ENCODE measurements at regions not wholly inside any gene's neighbourhood (a gene's known extent, or its start where the extent isn't known, plus 50 kb on each side); places are given as distances from the start of the nearest gene placed in this dataset.

DNA sequence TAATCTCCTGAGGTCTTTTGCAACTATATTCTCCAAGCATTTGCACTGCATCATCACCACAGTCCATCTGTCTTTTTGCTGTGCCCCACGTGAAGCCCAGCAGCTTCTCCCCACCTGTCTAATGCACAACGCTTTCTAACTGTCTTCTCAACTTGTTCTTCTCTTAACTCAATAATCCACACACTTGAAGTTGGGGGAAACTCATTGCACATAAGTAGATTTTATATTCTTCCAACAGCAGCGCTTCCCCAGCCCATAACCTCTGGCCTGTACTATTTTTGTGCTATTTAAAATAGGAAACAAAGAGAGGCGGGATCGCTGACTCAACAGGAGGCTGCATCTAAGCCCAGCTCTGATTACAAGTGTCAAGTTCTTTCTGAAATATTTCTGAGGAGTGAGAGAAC is 226.7 kb downstream of the GXYLT1 start:
- POLR2A ChIA-PET = no interaction called here
- DNase-seq (no peak), ATAC-seq (no peak)
- Mint-ChIP-seq H3K4me1 (no peaks in the 10 kb centered on the region), H3K9me3 (no peaks in the 10 kb centered on the region), H3K4me3 (no peak overlapping the region), H3K27me3 (peaks cover 4 to 21% (median 13%) of the 10 kb centered on the region in 5 donors), H3K27ac (no peak overlapping the region), H3K36me3 (no peaks in the 10 kb centered on the region)

DNA sequence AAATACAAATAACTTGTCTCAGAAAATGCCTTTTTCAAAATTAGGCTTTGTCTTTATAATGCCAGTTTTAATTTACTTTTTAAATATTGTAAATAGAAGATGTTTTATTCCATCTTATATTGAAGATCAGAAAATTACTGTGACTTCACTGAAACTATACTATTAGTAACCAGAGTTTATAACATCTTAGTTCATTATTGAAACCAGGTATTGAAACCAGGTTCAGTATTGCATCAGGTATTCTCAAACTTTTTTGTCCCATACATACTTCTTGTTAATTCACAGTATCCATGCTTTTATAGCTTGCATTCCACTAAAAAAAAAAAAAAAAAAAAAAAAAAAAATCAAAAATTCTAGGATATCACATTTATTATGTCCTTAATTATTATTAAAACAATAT is 227.5 kb downstream of the GXYLT1 start:
- POLR2A ChIA-PET = no interaction called here
- no peak for DNase-seq
- no peak overlapping the region for H3K4me3 Mint-ChIP-seq
- no peaks in the 10 kb centered on the region for H3K9me3 Mint-ChIP-seq
- no peak for ATAC-seq
- H3K27ac Mint-ChIP-seq = no peak overlapping the region
- H3K4me1 Mint-ChIP-seq = no peaks in the 10 kb centered on the region
- peaks cover 3 to 17% (median 13%) of the 10 kb centered on the region in 5 donors for H3K27me3 Mint-ChIP-seq
- H3K36me3 Mint-ChIP-seq = no peaks in the 10 kb centered on the region

DNA sequence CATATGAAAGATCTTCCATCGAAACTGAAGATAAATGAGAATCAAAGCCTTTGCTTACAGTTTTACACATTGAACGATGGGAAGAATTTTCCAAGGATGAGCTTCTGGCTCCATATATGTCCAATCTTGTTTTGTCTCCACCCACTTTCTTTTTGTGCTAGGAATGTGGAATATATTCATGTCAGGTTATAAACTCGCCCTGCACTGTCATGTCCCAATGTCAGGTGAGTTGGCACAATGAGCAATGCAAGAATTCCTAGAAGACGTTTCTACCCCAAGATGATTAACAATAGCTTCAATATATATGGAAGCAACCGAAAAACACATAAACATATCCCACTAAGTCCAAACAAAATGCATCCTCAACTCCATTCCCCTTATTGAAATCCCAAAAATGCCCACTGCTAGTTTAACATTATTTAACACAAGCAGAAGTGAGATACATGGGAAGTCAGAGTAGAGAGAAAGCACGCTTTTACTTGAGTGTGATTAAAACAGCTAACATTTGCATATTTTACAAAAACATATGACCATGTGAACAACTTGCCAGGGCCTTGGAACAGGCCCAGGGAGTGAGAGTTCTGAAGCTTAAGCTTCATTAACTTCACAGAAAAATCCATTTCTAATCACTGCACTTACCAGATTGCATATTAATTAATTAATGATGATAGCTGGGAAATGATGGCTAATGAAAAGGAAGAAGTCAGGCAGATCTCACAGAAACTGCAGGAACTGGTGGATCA is 233.9 kb downstream of the GXYLT1 start:
- DNase-seq (no peak), ATAC-seq (no peak)
- Mint-ChIP-seq H3K9me3 (no peaks in the 10 kb centered on the region), H3K4me1 (no peaks in the 10 kb centered on the region), H3K27me3 (peaks cover 0 to 17% (median 5%) of the 10 kb centered on the region in 5 donors), H3K4me3 (no peak overlapping the region), H3K27ac (no peak overlapping the region), H3K36me3 (no peaks in the 10 kb centered on the region)
- POLR2A ChIA-PET = no interaction called here

DNA sequence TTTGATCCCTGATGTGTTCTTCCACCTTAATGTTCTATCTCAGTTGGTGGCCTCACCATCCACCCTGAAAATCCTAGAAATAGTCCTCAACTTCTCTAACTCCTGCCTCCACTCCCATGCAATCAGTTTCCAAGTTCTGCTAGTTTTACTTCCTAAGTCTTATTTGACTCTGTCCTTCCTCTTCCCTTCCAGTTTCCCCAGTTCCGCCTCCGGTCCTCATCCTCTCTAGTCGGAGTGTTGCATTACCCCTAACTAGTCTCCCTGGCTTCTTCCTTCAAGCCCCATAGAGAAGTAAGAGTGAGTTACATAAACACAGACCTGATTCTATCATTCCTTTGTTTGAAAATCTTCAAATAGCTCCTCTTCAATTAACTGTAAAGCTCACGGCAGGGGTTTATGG is 236.5 kb downstream of the GXYLT1 start:
- no peak overlapping the region for H3K4me3 Mint-ChIP-seq

DNA sequence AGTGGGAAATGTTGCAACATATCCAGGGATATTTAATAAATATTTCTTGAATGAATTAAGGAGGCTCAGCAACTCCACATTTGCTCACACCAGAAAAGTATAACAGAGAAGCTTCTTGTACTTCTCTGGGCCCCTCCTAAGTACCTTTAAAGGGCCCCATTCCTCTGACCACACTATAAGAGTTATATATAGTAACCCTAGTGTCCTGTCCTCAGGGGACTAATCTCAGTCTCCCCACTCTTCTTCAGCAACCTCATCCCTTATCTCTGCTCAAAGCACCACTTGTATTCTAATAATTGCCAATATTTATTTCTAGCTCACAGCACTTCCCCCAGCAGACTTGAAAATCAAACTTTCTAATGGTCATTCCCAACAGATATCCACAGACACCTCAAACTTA is 237.1 kb downstream of the GXYLT1 start:
- H3K36me3 Mint-ChIP-seq = no peaks in the 10 kb centered on the region
- no peak overlapping the region for H3K27ac Mint-ChIP-seq
- POLR2A ChIA-PET = no interaction called here
- H3K4me1 Mint-ChIP-seq = no peaks in the 10 kb centered on the region
- no peak for ATAC-seq
- no peaks in the 10 kb centered on the region for H3K9me3 Mint-ChIP-seq
- H3K4me3 Mint-ChIP-seq = no peak overlapping the region
- peaks cover 0 to 11% (median 0%) of the 10 kb centered on the region in 5 donors for H3K27me3 Mint-ChIP-seq
- DNase-seq = no peak

More for the DNA sequence above, 236.5 kb downstream of the GXYLT1 start:
- Mint-ChIP-seq H3K4me1 (no peaks in the 10 kb centered on the region), H3K27ac (no peak overlapping the region), H3K9me3 (no peaks in the 10 kb centered on the region), H3K36me3 (no peaks in the 10 kb centered on the region), H3K27me3 (peaks cover 0 to 11% (median under 1%) of the 10 kb centered on the region in 5 donors)
- POLR2A ChIA-PET = no interaction called here
- no peak for ATAC-seq
- DNase-seq = no peak

DNA sequence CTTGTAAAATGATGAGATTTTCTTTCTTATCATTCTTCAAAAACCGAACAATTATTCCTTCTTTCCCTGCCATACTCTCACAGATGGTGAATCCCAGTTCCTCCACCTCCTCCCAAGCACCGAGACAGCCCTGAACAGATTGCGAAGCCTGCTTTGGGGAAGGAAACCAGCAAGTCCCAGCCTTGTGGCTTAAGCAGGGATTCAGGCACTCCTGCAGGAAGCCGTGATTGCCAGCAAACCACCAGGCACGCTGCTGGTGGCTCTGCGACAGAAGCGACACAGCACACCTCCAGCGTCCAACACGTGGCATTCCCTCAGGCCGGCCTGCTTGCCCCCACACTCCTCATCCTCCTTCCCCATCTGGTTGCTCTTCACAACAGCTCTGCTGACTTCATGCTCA is 237.7 kb downstream of the GXYLT1 start:
- POLR2A ChIA-PET = no interaction called here
- H3K36me3 Mint-ChIP-seq = no peaks in the 10 kb centered on the region
- H3K9me3 Mint-ChIP-seq = no peaks in the 10 kb centered on the region
- H3K4me1 Mint-ChIP-seq = no peaks in the 10 kb centered on the region
- ATAC-seq (no peak), DNase-seq (no peak)
- no peak overlapping the region for H3K27ac Mint-ChIP-seq
- no peak overlapping the region for H3K4me3 Mint-ChIP-seq
- H3K27me3 Mint-ChIP-seq = peaks cover 0 to 11% (median 0%) of the 10 kb centered on the region in 5 donors

DNA sequence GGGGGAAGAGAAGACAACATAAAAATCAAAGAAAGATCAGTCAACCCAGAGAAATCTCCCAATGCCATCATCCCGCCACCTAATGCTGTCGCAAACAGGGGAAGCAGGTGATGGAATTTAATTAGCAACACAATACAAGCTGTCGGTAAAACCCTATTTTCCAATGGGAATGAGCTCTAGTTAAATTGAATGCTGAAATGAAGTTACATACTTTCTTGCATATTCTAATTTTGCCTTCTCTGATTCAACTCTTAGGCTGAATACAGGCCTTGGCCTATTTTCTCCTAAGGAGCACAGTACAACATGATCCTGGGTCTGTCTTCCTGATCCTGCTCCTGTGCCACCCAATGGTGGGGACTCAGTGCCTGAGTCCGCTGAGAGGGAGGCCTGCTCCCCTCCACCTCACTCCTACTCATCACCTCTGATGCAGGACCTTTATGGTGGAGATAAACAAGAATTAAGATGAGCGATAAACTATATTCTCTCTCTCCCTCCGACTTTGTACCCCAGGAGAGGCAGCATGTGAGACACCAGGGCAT is 238.8 kb downstream of the GXYLT1 start:
- POLR2A ChIA-PET = no interaction called here
- Mint-ChIP-seq H3K27ac (no peak overlapping the region), H3K36me3 (no peaks in the 10 kb centered on the region), H3K4me1 (no peaks in the 10 kb centered on the region), H3K9me3 (no peaks in the 10 kb centered on the region), H3K27me3 (peaks cover 0 to 8% (median 0%) of the 10 kb centered on the region in 5 donors), H3K4me3 (no peak overlapping the region)
- DNase-seq (no peak), ATAC-seq (no peak)

DNA sequence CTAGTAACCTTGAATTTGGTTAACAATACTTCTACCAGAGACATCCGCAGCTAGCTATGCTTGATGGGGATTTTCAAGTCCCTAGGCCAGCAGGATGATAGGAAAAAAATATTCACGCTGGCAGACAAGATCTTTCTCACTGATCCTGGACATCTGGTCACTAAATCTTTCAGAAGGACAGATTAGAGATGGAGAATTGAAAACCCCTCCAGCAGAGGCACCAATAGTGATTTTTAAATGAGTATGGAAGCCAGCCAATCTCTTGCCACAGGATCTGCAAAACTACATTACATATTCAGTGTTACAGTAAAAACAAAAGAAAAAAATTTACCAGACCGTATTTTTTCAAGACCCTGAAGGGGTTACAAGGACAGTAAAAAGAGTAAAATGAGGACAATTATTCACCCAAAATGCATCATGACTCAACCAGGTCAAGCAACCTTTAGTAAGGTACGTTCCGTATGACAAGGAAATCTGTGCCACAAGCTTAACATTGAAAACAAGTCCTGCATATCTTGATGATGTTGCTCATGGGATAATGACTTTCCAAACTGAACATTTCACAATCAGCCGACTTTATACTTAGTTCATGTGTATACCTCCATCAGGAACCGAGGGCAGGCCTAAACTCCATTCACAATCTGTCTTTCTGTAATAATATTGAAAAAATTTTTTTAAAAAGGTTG is 239.5 kb downstream of the GXYLT1 start:
- POLR2A ChIA-PET = no interaction called here
- Mint-ChIP-seq H3K4me3 (no peak overlapping the region), H3K27ac (no peak overlapping the region), H3K36me3 (no peaks in the 10 kb centered on the region), H3K9me3 (no peaks in the 10 kb centered on the region), H3K4me1 (no peaks in the 10 kb centered on the region), H3K27me3 (peaks cover 0 to 4% (median 0%) of the 10 kb centered on the region in 5 donors)
- ATAC-seq (no peak), DNase-seq (no peak)

DNA sequence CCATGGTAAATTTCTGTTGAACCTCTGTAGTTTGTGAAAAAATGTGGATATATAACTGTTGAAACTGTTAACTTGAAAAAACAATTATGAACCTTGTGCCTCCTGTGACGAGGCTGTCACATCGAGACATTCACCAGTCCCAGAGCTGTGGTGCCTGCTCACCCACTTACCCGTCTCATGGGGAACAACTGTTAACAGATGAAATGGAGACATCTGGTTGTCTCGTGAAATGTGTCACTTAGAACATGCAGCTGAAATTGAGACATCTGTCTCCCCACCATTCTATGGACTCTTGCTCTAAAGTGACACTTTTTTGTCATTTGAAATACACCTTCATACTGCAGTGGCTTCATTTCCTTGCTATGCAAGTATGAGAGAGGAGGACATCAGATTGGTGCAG is 240.6 kb downstream of the GXYLT1 start:
- Mint-ChIP-seq H3K36me3 (no peaks in the 10 kb centered on the region), H3K4me1 (no peaks in the 10 kb centered on the region), H3K27ac (no peak overlapping the region), H3K9me3 (no peaks in the 10 kb centered on the region), H3K27me3 (peaks cover 0 to 4% (median 0%) of the 10 kb centered on the region in 5 donors), H3K4me3 (no peak overlapping the region)
- ATAC-seq (no peak), DNase-seq (no peak)
- POLR2A ChIA-PET = no interaction called here

DNA sequence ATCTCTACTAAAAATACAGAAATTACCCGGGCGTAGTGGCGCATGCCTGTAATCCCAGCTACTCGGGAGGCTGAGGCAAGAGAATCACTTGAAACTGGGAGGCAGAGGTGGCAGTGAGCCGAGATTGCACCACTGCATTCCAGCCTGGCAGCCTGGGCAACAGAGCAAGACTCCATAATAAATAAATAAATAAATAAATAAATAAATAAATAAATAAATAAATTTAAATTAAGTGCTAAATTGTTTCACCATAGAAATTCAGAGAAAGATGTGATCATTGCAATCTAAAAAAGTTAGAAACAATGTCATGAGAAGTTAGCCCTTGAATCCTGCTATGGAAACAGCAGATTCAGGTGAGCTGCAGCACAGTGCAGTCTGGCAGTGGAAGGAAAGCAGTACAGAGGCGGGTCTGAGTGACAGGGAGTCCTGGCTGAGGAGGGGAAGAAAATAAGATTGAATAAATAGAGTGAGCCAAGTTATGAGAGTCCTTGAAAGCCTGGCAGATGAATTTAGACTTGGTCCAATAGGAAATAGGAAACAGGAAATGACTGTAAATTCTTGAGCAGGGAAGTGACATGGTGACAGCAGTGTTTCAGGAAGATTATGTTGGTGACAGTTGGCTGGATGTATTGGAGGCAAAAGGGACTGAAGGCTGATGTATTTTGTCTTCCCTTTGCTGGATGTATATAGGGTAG is 241.5 kb downstream of the GXYLT1 start:
- ATAC-seq (no peak), DNase-seq (no peak)
- Mint-ChIP-seq H3K4me3 (no peak overlapping the region), H3K27ac (no peak overlapping the region), H3K27me3 (peaks cover 0 to 1% (median 1%) of the 10 kb centered on the region in 5 donors), H3K9me3 (peaks cover 0 to 3% (median 0%) of the 10 kb centered on the region in 9 donors), H3K36me3 (no peaks in the 10 kb centered on the region), H3K4me1 (no peaks in the 10 kb centered on the region)
- POLR2A ChIA-PET = no interaction called here

DNA sequence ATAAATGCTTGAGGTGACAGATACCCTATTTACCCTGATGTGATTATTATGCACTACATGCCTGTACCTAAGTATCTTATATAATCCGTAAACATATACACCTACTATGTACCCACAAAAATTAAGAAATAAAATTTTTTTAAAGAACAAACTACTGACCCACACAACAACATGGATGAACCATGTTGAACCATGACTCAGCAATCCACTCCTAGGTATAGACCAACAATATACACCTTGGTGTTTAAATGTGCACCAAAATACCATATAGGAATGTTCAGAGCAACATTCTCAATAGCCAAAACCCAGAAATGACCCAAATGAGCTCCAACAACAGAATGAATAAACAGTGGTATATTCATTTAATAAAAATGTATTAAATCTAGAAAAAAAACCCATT is 245.1 kb downstream of the GXYLT1 start:
- POLR2A ChIA-PET = no interaction called here
- Mint-ChIP-seq H3K4me3 (no peak overlapping the region), H3K4me1 (no peaks in the 10 kb centered on the region), H3K9me3 (peaks cover 0 to 8% (median 0%) of the 10 kb centered on the region in 9 donors), H3K27ac (no peak overlapping the region), H3K36me3 (peaks cover 0 to 4% (median 0%) of the 10 kb centered on the region in 3 donors), H3K27me3 (peaks cover 0 to 8% (median 5%) of the 10 kb centered on the region in 5 donors)
- ATAC-seq (no peak), DNase-seq (no peak)

DNA sequence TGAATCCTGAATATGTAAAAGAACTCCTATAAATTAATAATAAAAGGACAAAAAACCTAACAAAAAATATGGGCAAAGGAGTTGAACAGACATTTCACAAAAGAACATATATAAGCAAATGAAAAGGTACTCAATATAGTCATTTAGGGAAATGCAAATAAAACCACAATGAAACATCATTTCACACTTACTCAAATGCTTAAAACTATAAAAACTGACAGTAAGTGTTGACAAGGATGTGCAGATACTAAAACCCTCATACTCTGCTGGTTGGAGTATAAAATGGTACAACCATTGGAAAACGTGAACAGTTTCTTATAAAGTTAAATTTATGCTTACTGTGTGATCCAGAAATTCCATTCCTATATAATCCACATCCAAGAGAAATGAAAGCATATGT is 247.1 kb downstream of the GXYLT1 start:
- Mint-ChIP-seq H3K4me1 (no peaks in the 10 kb centered on the region), H3K27me3 (peaks cover 0 to 9% (median 6%) of the 10 kb centered on the region in 5 donors), H3K27ac (no peak overlapping the region), H3K36me3 (peaks cover 0 to 4% (median 0%) of the 10 kb centered on the region in 3 donors), H3K4me3 (no peak overlapping the region), H3K9me3 (peaks cover 0 to 8% (median 0%) of the 10 kb centered on the region in 9 donors)
- POLR2A ChIA-PET = no interaction called here
- ATAC-seq (no peak), DNase-seq (no peak)

DNA sequence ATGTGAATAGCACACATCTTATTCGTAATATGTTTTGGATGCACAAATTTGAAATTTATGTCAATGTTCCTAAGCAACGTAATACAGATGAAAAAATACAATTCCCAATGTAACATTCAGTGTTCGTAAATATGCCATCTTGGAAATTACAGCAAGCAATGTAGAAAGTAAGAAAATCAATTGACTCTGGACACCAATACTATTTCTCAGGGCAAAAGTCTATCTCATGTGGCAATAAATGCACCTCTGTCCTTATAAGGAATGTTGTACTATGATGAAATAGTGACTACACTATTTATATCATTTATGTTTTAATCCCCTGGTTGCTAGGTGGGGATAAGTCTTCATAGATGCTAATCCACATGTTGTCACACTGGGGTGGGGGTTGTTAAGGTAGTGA is 251.2 kb downstream of the GXYLT1 start:
- Mint-ChIP-seq H3K9me3 (peaks cover 0 to 7% (median 0%) of the 10 kb centered on the region in 9 donors), H3K4me3 (no peak overlapping the region), H3K27me3 (peaks cover 0 to 9% (median 6%) of the 10 kb centered on the region in 5 donors), H3K27ac (no peak overlapping the region), H3K4me1 (no peaks in the 10 kb centered on the region), H3K36me3 (peaks cover 0 to 4% (median 0%) of the 10 kb centered on the region in 3 donors)
- DNase-seq = no peak
- no peak for ATAC-seq
- POLR2A ChIA-PET = no interaction called here
